DMS53 treated with DMSO at 0.1 percent for 48 hours (cell line): ENCODE measurements at regions not wholly inside any gene's neighbourhood (a gene's known extent, or its start where the extent isn't known, plus 50 kb on each side); places are given as distances from the start of the nearest gene placed in this dataset.
A peak's percentile ranks its signal among the peaks of the same experiment; 100 is the strongest.

Experiments used
- DNase-seq: peaks from one replicate; lab custom pipeline; 2025; ENCODE audit not compliant: unreplicated experiment; lab: John Stamatoyannopoulos, UW

GRCh38 chr1:98086156-98086555, 165.3 kb upstream of the DPYD start:
- DNase-seq = no peak

- DNase-seq = no peak
Observed at GRCh38 chr1:98084188-98084587, 163.4 kb upstream of the DPYD start.

GRCh38 chr1:98081944-98082343, 161.1 kb upstream of the DPYD start:
- DNase-seq = no peak

GRCh38 chr1:98078596-98078995, 157.8 kb upstream of the DPYD start:
- no peak for DNase-seq

GRCh38 chr1:98077691-98078090, 156.9 kb upstream of the DPYD start:
- DNase-seq = no peak

GRCh38 chr1:98075626-98076025, 154.8 kb upstream of the DPYD start:
- no peak for DNase-seq

GRCh38 chr1:98073823-98074222, 153.0 kb upstream of the DPYD start:
- no peak for DNase-seq

- no peak for DNase-seq
Observed at GRCh38 chr1:98073106-98073505, 152.3 kb upstream of the DPYD start.

GRCh38 chr1:98072047-98072446, 151.2 kb upstream of the DPYD start:
- DNase-seq = no peak

GRCh38 chr1:98068016-98068415, 147.2 kb upstream of the DPYD start:
- DNase-seq = no peak

- DNase-seq = no peak
Observed at GRCh38 chr1:98066911-98067310, 146.1 kb upstream of the DPYD start.

- DNase-seq = no peak
Observed at GRCh38 chr1:98059620-98060019, 138.8 kb upstream of the DPYD start.

GRCh38 chr1:98058676-98059075, 137.8 kb upstream of the DPYD start:
- no peak for DNase-seq

GRCh38 chr1:98057236-98057910, 136.5 kb upstream of the DPYD start:
- DNase-seq = no peak

- DNase-seq = no peak
Observed at GRCh38 chr1:98056781-98057180, 135.9 kb upstream of the DPYD start.

GRCh38 chr1:98055457-98055856, 134.6 kb upstream of the DPYD start:
- no peak for DNase-seq

GRCh38 chr1:98054786-98055185, 134.0 kb upstream of the DPYD start:
- DNase-seq = no peak

- no peak for DNase-seq
Observed at GRCh38 chr1:98054367-98054701, 133.5 kb upstream of the DPYD start.

GRCh38 chr1:98053471-98054366, 132.9 kb upstream of the DPYD start:
- DNase-seq = peak; percentile 84

GRCh38 chr1:98051065-98051675, 130.3 kb upstream of the DPYD start:
- peak; percentile 87 for DNase-seq

GRCh38 chr1:98049370-98050135, 128.7 kb upstream of the DPYD start:
- peak; percentile 61 for DNase-seq
